GM18907 (cell line): ENCODE measurements at regions not wholly inside any gene's neighbourhood (a gene's known extent, or its start where the extent isn't known, plus 50 kb on each side); places are given as distances from the start of the nearest gene placed in this dataset.
"Not testable (repeated sequence)": the region's sequence is repeated elsewhere in the genome, so short reads cannot be mapped to it uniquely, and the experiment has no call there.

ENCODE experiments used
- ATAC-seq: cut with Tn5 transposase; IDR thresholded peaks from one replicate; pipeline ENCODE4 v1.9.1; 2021; ENCODE audit warnings: mild to moderate bottlenecking, moderate library complexity; ENCODE audit not compliant: unreplicated experiment

DNA sequence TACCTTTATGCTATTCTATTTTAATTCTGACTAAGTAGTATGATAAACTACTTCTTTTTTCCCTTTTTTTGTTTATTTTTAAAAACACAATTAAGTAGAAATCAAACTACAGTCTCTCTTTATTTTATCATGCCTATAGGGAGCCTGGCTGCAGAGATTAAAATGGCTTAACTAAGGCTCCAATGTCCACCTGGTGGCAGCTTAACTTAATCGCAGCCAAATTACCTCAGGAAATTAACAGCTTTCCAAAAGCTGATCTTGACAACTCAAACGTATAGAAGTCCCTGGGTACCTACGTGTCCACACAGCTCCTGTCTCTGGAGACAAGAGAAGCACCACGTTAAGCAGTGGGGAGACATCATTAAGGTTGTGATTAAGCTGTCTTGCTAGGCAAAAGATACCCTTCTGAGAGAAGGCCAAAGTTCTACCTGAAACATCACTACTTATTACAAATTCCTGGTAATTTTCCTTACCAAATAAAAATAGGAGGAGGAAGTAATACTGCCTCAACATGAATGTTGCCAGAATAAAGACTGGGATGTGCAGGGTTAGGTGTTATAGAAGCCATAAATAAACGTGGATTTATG is 63.2 kb upstream of the SNX19 start:
- no peak for ATAC-seq

DNA sequence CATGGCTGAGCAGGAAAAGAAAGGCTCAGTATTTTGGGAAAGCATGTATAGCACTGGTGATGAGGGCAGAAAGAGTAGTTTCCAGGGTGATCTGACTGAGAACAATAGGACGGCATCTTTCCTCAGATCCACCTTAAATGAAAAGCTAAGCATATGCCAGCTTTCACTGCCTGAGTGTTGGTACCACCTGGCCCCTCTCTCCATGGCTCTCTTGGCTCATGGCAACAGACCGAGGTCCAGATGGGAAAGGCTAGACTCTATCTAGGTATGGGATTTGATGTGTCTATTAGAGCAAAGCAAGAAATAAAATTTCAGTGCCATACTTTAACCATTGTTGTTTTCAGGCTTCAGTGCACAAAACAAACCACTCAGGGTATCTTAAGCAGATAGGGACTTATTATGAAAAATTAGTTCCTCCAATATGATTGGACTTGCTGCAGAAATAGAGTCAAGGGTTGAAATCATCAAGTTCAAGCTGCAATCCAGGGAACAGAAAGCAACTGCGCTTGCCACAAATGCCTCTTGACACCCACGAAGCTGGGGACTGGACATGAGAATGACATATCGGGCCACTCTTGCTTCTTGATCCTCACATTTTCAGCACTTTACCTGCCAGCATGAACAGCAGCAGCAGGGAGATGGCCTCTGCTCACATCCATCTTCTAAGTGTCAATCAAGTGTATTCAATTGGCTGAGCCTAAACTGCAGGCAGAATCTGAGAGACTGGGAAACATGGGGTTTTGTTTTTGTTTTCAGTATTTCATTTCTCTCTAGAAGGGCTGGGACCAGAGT is 64.0 kb upstream of the SNX19 start:
- no peak for ATAC-seq

DNA sequence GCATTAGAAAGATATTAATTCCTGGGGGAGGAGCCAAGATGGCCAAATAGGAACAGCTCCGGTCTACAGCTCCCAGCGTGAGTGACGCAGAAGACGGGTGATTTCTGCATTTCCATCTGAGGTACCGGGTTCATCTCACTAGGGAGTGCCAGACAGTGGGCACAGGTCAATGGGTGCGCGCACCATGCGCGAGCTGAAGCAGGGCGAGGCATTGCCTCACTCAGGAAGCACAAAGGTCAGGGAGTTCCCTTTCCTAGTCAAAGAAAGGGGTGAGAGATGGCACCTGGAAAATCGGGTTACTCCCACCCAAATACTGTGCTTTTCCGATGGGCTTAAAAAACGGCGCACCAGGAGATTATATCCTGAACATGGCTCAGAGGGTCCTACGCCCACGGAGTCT is 68.0 kb upstream of the SNX19 start:
- not testable (repeated sequence) for ATAC-seq

DNA sequence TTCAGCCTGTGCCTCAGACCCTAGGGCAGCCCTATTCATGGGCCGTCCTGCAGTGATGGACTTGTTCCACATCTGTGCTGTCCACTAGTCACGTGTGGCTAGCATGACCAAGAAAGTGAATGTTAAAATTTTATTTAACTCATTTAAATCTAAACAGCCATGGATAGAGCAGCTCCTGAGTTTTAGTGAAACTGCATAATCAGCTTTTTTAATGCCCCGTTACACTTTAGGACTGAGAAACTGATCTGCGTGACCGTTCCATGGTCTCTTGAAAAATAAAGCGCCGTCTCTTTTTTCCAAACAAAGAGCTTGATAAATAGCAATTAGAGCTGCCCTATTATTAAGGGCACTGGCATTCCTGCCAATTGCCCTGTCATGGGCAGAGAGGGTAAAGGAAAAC is 76.5 kb upstream of the SNX19 start:
- no peak for ATAC-seq

DNA sequence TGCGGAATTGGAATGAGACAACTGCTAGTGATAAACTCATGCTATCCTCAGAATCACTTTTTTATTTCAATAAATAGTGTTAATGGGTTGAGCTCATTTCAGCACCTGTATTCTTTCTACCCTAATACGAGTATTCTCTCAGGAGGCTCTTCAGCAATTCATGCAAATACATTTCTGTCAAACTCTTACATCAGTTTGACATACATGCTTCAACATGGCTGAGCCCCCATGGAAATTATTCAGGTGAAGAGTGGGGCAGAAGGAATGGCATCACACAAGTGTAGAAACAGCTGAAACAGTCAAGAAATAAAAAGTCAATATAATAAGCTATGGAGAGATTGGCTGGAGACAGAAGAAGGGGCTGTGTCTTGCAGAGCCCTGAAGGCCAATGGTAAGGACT is 77.8 kb upstream of the SNX19 start:
- no peak for ATAC-seq

DNA sequence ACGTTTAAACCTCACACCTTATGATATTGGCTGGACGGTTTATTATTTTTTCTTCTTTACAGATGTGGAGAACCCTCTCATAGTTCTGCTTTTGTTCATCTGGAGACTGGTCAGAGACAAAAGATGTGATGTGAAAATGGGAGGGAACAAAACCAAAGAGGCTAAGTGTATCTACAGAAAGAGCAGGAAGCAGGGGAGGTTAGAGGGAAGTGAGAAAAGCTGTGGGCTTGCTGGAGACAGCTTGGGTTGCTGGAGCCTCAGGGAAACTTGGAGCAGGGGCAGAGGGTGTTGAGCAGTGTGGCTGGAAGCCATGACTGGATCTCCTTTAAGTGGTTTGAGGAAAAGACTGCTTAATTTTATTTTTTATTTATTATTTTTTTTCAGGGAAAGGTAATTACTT is 79.0 kb upstream of the SNX19 start:
- no peak for ATAC-seq

DNA sequence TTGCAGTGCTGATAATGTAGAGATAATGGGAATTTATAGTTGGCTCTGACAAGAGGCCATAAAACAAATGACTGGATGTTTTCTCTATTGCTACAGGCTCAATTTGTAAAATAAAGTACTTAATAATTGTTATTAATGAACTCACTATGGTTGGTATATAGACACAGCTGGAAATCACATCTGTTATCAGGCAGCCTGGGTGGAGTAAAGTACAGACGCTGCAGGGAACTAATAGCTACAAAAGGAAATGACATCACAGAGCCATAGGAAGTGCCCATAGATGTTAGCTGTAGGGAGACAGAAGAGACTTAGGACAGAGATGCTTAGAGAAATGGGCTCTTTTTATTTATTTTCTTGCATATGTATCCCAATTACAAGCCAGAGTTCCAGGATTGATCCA is 81.0 kb upstream of the SNX19 start:
- ATAC-seq: no peak

DNA sequence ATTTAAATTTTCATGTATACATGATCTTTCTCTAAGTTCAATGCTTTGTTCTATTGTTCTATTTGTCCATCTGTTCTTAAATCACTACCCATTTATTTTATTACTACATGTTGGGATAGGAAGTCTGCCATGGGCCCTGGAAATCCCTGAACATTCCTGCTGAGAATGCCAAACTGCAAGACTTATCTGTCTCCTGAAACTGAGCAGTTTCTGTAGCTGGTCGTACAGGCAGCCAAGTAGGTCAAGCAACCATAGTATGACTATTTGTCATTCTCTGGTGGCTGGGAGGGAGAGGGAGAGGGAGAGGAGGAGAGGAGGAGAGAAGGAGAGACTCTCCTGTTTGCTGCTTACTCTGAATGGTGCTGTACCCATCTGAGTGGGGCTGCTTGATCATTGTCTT is 82.8 kb upstream of the SNX19 start:
- no peak for ATAC-seq

DNA sequence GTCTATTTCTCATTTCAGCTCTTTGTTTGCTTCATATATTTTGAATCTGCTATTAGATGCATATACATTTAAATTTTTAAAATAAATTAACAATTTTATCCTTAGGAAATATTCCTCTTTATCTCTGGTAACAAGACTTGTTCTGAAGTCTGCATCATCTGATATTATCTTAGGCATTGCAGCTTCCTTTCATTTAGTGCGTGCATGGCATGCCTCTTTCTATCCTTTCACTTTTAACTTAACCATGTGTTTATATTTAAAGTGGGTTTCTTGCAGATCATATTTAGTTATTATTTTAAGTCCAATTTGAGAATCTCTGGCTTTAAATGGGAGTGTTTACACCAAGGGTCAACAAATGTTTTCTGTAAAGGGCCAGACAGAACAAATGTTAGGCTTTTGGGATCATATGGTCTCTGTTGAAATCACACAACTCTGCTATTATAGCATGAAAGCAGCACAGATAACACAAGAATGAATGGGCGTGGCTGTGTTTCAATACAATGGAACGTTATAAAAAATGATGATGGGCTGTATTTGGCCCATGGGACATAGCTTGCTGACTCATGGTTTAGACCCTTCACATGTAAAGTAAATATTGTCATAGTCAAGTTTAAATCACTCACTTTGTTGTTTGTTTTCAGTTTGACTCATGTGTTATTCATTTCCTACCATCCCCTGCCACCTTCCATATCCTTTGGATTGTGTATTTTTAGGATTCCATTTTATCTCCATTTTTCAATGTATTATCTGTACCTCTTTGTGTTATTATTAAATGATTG is 83.9 kb upstream of the SNX19 start:
- no peak for ATAC-seq

DNA sequence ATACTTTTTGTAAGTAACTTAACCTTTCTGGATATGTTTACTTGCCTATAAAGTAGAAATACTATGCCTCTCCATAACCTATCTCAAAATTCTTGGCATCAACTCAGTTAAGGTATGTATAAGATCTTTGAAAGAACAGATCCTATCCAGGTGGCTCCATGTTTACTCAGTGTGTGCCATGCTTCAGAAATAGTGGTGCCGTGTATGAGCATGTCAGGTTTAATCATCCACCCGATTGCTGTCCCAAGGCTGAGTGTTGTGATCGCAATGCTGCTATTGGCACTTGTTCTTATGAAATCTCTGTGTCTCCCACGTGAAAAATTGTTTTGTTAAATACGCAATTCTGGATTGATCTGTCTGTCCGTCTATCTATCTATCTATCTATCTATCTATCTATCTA is 85.9 kb upstream of the SNX19 start:
- no peak for ATAC-seq

DNA sequence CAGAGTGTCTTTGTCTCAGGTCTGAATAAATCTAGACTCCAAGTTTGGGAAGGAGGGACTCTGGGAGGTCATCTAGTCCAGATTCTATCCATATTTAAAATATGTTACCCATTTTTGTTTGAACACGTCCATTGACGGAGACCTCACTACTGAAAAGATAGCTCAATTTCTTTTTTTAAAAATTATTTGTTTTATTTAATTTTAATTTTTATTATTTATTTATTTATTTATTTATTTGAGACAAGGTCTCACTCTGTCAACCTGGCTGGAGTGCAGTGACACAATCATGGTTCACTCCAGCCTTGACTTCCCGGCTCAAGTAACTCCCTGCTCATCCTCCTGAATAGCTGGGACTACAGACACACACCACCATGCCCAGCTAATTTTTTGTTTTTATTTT is 89.5 kb upstream of the SNX19 start:
- no peak for ATAC-seq

DNA sequence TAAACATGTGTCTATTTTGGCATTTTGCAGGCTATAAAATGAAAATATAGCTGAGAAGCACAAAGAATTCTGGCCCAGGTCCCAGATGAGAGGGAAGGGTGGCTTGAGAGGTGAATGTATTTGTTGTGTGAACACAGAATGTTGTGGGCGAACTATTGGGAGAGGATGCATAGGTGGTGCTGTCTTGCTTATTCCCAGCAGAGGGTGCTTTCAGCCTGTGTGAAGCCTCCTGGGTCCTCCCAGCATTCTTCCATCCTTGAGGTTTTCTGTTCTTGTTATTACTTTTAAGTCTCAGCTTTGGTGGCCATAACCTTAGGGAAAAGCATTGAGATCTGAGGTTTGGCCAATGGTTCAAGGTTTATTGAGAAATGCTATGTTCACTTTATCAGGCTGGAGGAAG is 108.7 kb upstream of the SNX19 start:
- no peak for ATAC-seq

DNA sequence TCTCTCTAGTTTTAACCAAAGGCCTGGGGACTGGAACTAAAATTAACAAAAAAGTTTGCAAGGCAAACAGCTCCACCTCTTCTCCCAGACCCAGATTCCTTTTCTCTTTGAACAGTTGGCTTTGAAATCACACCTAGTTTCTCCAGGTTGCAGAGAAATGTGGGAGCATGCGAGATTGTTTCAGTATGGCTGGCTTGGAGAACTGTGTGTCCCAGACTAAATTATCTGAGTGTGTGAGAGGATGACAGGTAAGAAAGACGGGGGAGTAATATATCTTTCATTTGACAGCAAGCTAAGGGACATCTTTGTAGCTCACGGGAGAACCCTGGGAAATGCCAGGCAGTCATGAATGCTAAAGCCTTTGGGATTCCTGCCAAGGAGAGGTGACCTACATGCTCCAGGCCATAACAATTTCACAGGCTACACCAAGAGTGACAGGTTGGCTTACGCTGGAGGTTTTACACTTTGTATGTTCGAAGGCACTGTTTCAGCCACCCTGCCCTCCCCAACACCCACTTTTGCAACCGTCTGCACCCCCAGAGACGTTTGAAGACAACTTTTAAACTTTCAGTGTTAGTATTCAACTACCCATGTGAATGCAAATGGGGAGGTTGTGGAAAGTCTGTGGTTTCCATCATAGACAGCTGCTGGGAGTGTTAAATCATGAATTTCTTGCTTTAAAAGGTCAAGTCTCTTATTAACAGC is 109.3 kb upstream of the SNX19 start:
- peak; percentile 53 for ATAC-seq

DNA sequence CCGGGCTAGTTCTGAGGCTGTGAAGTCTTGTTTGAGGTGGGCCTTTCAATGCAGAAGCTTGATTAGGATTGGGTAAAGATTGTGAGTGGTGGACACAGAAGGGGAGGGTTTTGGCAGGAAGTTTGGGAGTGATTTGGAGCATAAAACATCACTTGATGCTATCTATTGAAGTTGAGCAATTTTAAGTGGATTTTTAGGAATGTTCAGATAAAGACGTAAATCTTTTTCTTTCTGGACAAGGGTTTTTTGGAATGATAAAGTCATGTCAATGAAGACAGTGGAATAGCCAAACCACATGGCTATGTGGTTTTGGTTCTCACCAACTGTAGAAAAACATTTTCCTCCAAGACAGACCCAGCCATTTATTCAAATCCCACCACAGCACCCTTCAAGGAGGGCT is 111.2 kb upstream of the SNX19 start:
- ATAC-seq: no peak

DNA sequence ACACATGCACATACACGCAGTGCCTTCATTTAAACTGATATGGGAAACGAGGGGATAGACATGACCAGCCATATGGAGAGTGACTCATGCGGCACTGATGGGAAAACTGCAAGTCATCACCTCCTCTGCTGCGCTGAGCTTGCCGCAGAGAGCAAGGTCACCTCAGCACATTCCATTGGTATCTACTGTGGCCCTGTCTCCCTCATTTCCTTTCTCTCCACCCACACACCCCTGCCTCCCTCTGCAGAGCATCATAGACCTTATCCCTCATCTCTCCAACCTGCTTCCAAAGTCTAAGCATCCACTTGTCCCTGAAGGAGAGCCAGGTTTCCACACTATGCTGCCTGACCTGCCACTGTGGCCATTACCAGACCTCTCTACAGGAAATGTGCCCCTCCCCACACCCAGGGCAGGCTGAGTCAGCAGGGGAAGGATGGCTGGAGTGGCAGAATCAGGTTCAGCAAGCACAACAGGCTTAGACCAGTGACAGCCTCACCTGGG is 116.9 kb upstream of the SNX19 start:
- no peak for ATAC-seq

DNA sequence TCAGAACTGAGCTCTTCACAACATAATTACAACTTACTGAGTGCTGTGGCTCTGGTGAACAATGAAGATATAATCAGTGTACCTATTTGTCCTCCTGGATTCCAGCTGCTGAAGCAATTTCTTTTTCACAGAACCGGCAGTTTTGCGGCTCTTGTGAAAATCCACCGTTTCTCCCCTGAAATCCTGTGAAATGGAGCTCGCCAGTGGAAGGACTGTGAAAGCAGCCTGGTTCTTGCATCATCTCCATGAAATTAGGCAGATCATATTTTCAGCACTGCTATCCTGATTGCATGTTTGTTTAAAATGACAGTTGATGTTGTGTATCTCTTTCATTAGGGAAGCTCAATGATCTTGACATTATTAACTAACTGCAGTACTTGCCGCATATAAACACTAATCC is 120.2 kb upstream of the SNX19 start:
- no peak for ATAC-seq

DNA sequence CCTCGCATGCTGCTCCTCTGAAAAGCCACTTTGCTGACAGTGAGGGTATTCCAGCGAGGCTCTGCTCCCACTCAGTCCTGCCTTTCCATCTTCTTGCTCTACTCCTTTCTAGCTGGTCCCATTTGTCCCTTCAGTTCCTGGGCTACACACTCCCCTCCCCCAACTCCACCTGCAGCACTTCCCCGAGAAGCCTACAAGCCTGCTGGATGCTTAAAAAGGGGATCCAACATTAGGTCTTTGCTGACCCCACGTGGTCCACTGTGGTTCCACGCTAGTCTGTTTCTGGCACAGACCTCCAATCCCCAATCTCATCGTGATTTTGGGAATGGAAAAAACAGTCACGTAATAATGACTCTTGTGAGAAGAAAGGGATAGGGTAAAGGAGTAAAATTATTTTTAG is 121.6 kb upstream of the SNX19 start:
- no peak for ATAC-seq

DNA sequence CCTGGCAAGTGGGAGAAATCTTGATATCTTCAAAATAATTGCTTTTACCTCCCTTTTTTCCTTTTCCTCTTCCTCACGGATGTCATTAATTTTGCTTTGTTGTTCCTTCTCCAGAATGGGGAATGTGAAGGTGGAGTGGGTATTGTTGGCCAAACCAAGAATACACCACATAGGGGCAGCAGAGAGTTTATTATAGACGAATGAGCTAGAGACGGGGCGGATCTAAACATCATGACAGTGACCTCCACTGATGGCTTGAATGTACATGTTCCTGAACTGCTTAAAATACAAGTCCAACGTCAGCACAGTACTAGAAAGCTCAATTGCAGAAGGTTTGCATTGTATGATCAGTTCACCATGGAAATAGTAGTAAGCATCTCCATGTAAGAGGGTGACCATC is 122.3 kb upstream of the SNX19 start:
- ATAC-seq: no peak

DNA sequence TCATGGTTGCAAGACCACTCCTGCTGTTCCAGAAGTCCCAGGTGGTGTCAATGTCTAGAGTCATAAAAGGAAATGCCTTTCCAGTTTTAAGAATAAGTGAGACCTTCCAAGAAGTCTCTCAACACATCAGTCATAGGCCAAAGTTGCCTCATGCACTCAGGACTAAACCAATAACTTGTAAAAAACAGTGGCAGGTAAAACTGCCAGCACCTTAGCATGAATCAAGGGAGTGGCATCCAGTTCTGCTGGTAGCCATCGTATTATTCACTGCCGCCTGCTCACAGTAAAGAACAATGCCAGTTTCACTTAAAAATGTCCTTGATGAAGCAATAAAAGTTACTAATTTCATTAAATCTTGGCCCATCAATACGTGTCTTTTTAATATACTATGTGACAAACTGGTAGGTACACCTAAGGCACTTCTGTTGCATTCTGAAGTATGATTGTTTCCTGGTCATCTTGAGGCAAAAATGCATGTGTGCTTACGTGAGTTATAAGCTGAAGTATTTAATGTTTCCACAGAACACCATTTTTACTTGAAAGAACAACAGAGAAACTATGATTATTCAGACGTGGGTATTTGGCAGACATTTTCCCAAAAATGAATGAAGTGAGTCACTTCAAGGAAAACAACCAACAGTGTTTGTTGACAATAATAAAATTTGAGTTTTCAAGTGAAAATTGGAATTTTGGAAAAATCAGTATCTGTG is 125.2 kb upstream of the SNX19 start:
- no peak for ATAC-seq

DNA sequence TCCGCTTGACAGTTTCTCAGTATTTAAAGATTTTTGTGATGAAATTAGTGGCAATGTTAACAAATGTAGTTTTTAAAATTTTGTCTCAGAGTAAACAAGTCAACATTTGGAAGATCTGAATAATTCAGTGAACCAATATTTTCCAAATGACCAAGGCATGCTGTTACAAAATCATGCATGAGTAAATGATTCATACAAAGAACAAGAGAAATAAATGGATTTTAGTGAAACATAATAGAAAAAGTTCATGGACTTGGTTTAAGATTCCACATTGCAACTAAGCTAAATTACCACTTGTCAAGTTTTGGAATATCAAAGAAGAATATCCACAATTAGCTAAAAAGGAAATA is 125.7 kb upstream of the SNX19 start:
- no peak for ATAC-seq

DNA sequence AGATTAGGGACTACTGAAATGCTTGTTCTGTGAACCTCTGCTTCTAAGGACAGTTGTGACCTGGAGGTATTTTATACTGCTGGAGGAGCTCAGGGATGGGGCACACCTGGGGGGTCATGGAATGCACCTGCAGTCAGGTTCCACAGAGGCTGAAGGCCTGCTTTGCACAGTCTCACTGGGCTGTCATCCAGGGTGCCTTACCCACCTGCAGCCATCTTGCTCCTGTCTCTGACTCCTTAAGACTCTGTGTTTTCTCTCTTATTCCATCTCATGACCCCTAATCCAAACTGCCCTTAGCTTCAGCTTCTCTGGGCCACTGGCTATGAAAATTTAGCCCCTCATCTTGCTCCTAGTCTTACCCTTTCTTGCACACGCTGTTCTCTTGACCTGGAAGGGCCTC is 127.0 kb upstream of the SNX19 start:
- ATAC-seq: no peak
